Mammary epithelial cell (primary cell): ENCODE measurements at regions not wholly inside any gene's neighbourhood (a gene's known extent, or its start where the extent isn't known, plus 50 kb on each side); places are given as distances from the start of the nearest gene placed in this dataset.

Experiments used
- EZH2 ChIP-seq: IDR thresholded peaks from 2 replicates; pipeline ENCODE4 v1.6.1; 2012; ENCODE audit warnings: low read length, inconsistent platforms, borderline replicate concordance
- TF ChIP-seq, protein P1 (sequence below), 2 donors: IDR thresholded peaks in 1 of 2; conservative IDR thresholded peaks in 1 of 2; 2 replicates each; pipeline ENCODE4 v1.5.1; 2011 to 2012; ENCODE audit warnings: inconsistent platforms in 2 of 2, low read length in 2 of 2, mild to moderate bottlenecking in 2 of 2, control low read depth in 1 of 2, low read depth in 1 of 2; ENCODE audit not compliant: insufficient read depth in 1 of 2; ENCODE audit errors: extremely low read depth in 1 of 2

DNA sequence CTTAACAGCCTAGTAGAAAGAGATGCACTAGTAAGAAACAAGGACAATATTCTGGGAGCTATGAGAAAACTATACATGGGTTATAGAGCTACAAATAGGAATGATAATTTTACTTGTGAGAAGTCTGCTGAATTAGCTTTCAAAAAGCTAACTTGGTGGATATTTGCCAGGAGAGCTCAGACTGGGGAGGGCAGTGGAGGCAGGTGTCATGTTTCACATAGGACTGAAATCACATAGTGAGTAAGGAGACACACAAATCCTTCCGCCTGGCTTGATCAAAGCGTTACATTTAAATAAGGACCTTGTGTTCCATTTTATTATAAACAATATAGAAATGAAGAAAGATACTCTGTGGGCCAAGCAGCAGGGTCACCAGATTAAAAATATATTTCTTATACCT, 235.0 kb downstream of the ISL1 start:
- TF ChIP-seq, protein P1, sequence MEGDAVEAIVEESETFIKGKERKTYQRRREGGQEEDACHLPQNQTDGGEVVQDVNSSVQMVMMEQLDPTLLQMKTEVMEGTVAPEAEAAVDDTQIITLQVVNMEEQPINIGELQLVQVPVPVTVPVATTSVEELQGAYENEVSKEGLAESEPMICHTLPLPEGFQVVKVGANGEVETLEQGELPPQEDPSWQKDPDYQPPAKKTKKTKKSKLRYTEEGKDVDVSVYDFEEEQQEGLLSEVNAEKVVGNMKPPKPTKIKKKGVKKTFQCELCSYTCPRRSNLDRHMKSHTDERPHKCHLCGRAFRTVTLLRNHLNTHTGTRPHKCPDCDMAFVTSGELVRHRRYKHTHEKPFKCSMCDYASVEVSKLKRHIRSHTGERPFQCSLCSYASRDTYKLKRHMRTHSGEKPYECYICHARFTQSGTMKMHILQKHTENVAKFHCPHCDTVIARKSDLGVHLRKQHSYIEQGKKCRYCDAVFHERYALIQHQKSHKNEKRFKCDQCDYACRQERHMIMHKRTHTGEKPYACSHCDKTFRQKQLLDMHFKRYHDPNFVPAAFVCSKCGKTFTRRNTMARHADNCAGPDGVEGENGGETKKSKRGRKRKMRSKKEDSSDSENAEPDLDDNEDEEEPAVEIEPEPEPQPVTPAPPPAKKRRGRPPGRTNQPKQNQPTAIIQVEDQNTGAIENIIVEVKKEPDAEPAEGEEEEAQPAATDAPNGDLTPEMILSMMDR (conservative IDR thresholded peaks at IDR 0.05 in 1 of 2, IDR thresholded peaks at IDR 0.05 in 1 of 2; ENCODE audit: extremely low read depth in 1 of 2, insufficient read depth in 1 of 2, low read depth in 1 of 2, low read length in 2 of 2): no peak
- TF ChIP-seq EZH2: no peak
